ENCODE measurements at regions not wholly inside any gene's neighbourhood (a gene's known extent, or its start where the extent isn't known, plus 50 kb on each side); places are given as distances from the start of the nearest gene placed in this dataset.

DNA sequence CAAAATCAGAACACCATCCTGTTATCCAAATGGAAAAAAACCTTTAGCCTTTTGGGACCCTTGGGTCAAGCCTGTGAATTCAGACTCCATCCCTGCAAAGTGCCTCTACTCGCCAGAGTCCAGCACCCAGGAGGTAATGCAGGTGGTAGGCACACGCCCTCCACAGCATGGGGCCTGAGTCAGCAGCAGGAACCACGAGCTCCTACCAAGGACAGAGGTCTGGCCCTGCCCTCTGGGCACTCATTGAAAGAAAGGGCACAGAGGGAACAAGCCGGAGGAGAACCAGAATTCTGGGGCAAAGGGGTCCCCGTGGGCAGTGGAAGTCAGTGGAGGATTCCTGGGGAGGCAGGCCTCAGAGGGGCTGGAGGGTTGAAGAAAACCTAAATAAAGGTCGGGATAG is 438.1 kb downstream of the NPHP4 start:
- H3K4me3 ChIP-seq (ENCODE audit: low read length): no peak overlapping the region
- no peaks in the 10 kb centered on the region for H3K4me1 ChIP-seq (ENCODE audit: insufficient read depth, low read length)
- peaks cover 6% of the 10 kb centered on the region; the same call in 1 of the 2 replicates for H3K9me3 ChIP-seq (ENCODE audit: insufficient read depth, low read depth, low read length)
- H3K27ac ChIP-seq (ENCODE audit: low read length): no peak overlapping the region
- H3K27me3 ChIP-seq (ENCODE audit: insufficient read depth, low read length): no peaks in the 10 kb centered on the region
- no peaks in the 10 kb centered on the region for H3K36me3 ChIP-seq (ENCODE audit: insufficient read depth, low read depth, low read length)
- H3K9ac ChIP-seq (ENCODE audit: low read depth, low read length): no peak overlapping the region

- Histone ChIP-seq H3K4me3 (ENCODE audit: low read length) (no peak overlapping the region), H3K4me1 (ENCODE audit: insufficient read depth, low read length) (no peaks in the 10 kb centered on the region), H3K27me3 (ENCODE audit: insufficient read depth, low read length) (no peaks in the 10 kb centered on the region), H3K9me3 (ENCODE audit: insufficient read depth, low read depth, low read length) (no peaks in the 10 kb centered on the region; the same call in 1 of the 2 replicates), H3K9ac (ENCODE audit: low read depth, low read length) (no peak overlapping the region), H3K36me3 (ENCODE audit: insufficient read depth, low read depth, low read length) (no peaks in the 10 kb centered on the region), H3K27ac (ENCODE audit: low read length) (no peak overlapping the region)
Measured at GRCh38 chr1:5552787-5553484, 439.3 kb downstream of the NPHP4 start.

DNA sequence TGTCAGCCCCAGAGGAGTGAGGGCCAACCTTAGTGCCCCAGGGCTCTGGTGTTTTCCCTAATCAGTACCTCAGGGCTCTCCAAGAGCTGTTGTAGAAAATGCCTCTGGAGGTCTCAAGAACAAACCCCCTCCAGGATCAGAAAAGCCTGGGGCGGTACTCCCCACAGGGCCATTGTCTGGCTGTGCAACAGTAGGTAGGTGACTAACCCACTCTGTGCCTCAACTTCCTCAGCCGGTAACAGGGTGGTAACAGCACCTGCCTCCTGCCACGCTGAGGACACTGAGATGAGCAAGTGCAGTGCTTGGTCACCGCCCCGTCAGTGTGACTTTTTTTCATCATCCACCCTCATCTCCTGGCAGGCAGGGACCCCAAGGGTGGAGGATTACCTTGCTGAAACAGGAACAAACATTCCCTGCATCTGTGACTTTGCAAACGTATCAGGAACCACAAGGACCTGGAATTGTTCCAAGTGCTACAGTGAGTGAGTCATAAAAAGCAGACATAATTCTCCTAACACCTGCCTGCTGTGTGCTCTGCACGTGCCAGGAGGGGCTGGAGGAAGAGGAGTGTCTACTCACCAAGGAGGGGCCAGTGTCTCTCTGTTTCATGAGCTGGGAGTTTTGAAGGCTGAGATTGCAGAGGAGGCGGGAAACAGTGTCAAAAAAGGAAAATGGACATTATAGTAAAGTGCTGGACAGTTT is 440.8 kb downstream of the NPHP4 start:
- H3K4me3 ChIP-seq (ENCODE audit: low read length): no peak overlapping the region
- no peaks in the 10 kb centered on the region for H3K9me3 ChIP-seq (ENCODE audit: insufficient read depth, low read depth, low read length)
- no peaks in the 10 kb centered on the region for H3K36me3 ChIP-seq (ENCODE audit: insufficient read depth, low read depth, low read length)
- no peak overlapping the region for H3K9ac ChIP-seq (ENCODE audit: low read depth, low read length)
- no peaks in the 10 kb centered on the region for H3K27me3 ChIP-seq (ENCODE audit: insufficient read depth, low read length)
- H3K27ac ChIP-seq (ENCODE audit: low read length): no peak overlapping the region
- no peaks in the 10 kb centered on the region for H3K4me1 ChIP-seq (ENCODE audit: insufficient read depth, low read length)

DNA sequence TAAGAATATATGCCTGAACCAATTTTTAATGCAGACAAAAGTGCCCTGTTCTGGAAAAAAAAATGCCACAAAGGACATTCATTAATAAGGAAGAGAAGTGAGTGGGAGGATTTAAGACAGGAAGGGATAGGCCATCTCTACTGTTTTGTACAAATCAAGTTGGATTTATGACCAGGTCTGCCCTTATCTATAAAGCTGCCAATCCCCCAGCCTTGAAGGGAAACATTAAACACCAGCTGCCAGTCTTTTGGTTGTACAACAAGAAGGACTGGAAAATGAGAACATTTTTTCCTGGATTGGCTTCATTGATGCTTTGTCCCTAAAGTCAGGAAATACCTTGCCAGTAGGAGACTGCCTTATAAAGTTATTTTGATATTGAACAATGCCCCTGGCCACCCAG is 444.0 kb downstream of the NPHP4 start:
- no peaks in the 10 kb centered on the region for H3K4me1 ChIP-seq (ENCODE audit: insufficient read depth, low read length)
- H3K4me3 ChIP-seq (ENCODE audit: low read length): no peak overlapping the region
- H3K36me3 ChIP-seq (ENCODE audit: insufficient read depth, low read depth, low read length): no peaks in the 10 kb centered on the region
- no peak overlapping the region for H3K9ac ChIP-seq (ENCODE audit: low read depth, low read length)
- H3K9me3 ChIP-seq (ENCODE audit: insufficient read depth, low read depth, low read length): no peaks in the 10 kb centered on the region
- H3K27ac ChIP-seq (ENCODE audit: low read length): no peak overlapping the region
- H3K27me3 ChIP-seq (ENCODE audit: insufficient read depth, low read length): no peaks in the 10 kb centered on the region

DNA sequence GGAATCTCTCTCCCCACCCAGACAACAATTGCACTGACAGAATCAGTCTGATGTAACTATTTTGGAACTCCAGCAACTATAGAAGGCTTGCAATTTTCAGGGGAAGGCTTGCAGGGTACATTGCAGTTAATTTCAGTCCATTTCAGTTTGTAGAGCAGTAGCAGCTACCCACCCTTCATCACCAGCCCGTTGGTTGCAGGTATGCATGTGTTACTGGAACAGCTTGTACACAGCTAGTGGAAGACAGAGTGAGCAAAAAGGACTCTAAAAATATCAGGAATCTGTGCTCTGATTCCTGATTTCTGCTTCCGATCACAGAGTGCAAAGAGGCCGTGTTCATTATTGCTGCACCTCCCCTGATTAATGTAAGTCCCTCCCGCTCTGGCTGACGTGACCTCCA is 449.0 kb downstream of the NPHP4 start:
- Histone ChIP-seq H3K27me3 (ENCODE audit: insufficient read depth, low read length) (no peaks in the 10 kb centered on the region), H3K9me3 (ENCODE audit: insufficient read depth, low read depth, low read length) (no peaks in the 10 kb centered on the region), H3K36me3 (ENCODE audit: insufficient read depth, low read depth, low read length) (no peaks in the 10 kb centered on the region), H3K4me1 (ENCODE audit: insufficient read depth, low read length) (no peaks in the 10 kb centered on the region), H3K4me3 (ENCODE audit: low read length) (no peak overlapping the region), H3K27ac (ENCODE audit: low read length) (no peak overlapping the region), H3K9ac (ENCODE audit: low read depth, low read length) (no peak overlapping the region)

DNA sequence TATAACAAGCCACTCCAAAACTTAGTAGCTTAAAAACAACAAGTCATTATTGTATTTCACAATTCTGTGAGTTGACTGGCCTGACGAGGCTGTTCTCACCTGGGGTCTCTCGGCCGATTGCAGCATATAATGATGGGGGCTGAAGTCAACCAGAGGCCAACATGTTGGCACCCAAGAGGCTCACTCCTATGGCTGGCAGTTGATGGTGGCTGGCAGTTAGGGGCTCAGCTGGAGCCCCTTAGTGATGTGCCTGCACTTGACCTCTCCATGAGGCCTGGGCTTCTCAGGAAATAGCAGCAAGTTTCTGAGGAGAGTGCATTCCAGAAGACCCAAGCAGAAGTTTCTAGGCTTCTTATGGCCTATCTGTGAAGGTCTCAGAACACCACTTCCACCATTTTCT is 459.4 kb downstream of the NPHP4 start:
- peaks cover 8% of the 10 kb centered on the region; the same call in 1 of the 2 replicates for H3K27me3 ChIP-seq (ENCODE audit: insufficient read depth, low read length)
- no peak overlapping the region for H3K9ac ChIP-seq (ENCODE audit: low read depth, low read length)
- H3K36me3 ChIP-seq (ENCODE audit: insufficient read depth, low read depth, low read length): no peaks in the 10 kb centered on the region
- H3K27ac ChIP-seq (ENCODE audit: low read length): no peak overlapping the region
- H3K4me1 ChIP-seq (ENCODE audit: insufficient read depth, low read length): no peaks in the 10 kb centered on the region
- H3K9me3 ChIP-seq (ENCODE audit: insufficient read depth, low read depth, low read length): no peaks in the 10 kb centered on the region
- H3K4me3 ChIP-seq (ENCODE audit: low read length): no peak overlapping the region

DNA sequence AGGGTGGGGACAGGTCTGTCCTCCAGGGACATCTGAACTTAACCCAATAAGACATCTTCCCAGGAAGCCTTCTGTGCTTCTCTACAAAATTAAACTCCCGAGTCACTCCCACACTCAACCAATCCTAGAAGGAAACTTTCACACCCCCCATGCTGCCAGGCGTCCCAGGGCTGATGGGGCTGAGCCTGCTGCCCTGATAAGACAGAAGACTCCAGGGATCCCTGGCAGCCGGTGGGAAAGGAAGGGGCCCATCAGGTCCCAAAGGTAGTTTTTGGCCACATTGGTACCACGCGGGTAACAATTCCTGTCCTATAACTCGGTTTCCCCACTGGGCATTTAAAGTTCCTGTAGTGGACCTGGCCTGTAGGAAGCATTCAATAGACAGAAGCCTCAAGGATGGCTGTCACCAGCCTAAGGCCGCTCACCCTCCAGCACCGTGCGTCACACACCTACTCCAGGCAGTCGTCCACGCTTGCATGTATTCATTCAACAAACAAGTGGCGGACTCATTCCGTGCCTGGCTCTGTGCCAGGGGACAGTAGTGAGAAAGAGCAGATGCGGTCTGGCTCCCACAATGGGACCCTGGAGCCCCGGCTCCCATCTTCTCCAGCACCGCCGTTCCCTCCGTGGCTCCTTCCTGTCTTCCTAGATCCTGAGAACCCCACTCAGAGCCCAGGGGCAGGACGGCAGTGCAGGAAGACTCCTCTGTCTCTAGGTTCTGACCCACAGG is 465.2 kb downstream of the NPHP4 start:
- no peaks in the 10 kb centered on the region for H3K4me1 ChIP-seq (ENCODE audit: insufficient read depth, low read length)

GRCh38 chr1:5526385-5526750 is 465.9 kb downstream of the NPHP4 start:
- no peak overlapping the region for H3K27ac ChIP-seq (ENCODE audit: low read length)
- H3K9ac ChIP-seq (ENCODE audit: low read depth, low read length): no peak overlapping the region

More for the DNA sequence above, 465.2 kb downstream of the NPHP4 start:
- H3K36me3 ChIP-seq (ENCODE audit: insufficient read depth, low read depth, low read length): no peaks in the 10 kb centered on the region
- no peaks in the 10 kb centered on the region for H3K9me3 ChIP-seq (ENCODE audit: insufficient read depth, low read depth, low read length)
- H3K4me3 ChIP-seq (ENCODE audit: low read length): no peak overlapping the region
- no peak overlapping the region for H3K27ac ChIP-seq (ENCODE audit: low read length)
- peaks cover 14% of the 10 kb centered on the region; the same call in 1 of the 2 replicates for H3K27me3 ChIP-seq (ENCODE audit: insufficient read depth, low read length)
- no peak overlapping the region for H3K9ac ChIP-seq (ENCODE audit: low read depth, low read length)

DNA sequence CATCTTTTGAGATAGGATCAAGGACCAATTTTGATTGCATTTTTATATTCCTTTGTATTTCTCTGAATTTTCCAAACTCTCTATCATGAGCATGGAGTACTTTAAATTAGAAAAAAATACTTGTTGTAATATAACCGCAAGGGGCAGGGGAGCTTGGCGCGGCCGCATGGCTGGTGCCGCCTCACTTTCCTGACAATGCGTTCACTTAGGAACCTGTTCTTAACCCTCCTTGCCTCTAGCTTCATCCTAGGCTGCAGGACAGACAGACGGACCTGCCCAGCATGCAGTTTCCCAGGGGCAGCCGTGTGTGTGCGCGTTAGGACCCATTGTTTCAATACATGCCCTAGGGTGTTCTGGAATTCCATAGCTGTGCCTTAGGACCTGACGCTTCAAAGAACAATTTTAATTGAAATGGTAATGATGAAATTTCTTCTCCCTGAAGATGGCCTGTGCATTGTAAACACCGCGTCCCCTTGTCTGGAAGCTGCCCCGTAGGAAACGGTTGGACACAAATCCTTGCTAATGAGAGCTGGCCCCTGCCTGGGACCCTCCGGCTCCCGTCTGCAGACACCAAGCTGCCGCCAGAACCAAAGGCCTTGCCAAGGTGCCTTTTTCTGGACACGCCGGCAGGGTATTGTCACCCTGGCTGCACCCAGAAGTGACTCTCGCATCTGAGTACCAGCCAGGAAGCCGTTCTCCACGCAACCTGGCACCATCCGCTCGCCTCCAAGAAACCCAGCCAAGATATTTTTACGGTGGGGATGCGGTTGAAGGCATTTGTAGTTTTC is 466.4 kb downstream of the NPHP4 start:
- no peaks in the 10 kb centered on the region for H3K36me3 ChIP-seq (ENCODE audit: insufficient read depth, low read depth, low read length)
- no peaks in the 10 kb centered on the region for H3K4me1 ChIP-seq (ENCODE audit: insufficient read depth, low read length)
- H3K9ac ChIP-seq (ENCODE audit: low read depth, low read length): no peak overlapping the region
- H3K9me3 ChIP-seq (ENCODE audit: insufficient read depth, low read depth, low read length): no peaks in the 10 kb centered on the region
- H3K27ac ChIP-seq (ENCODE audit: low read length): no peak overlapping the region
- no peak overlapping the region for H3K4me3 ChIP-seq (ENCODE audit: low read length)
- H3K27me3 ChIP-seq (ENCODE audit: insufficient read depth, low read length): peaks cover 14% of the 10 kb centered on the region; the same call in 1 of the 2 replicates

More at GRCh38 chr1:5526385-5526750, 465.9 kb downstream of the NPHP4 start:
- no peak overlapping the region for H3K4me3 ChIP-seq (ENCODE audit: low read length)
- peaks cover 14% of the 10 kb centered on the region; the same call in 1 of the 2 replicates for H3K27me3 ChIP-seq (ENCODE audit: insufficient read depth, low read length)
- H3K36me3 ChIP-seq (ENCODE audit: insufficient read depth, low read depth, low read length): no peaks in the 10 kb centered on the region
- no peaks in the 10 kb centered on the region for H3K4me1 ChIP-seq (ENCODE audit: insufficient read depth, low read length)
- H3K9me3 ChIP-seq (ENCODE audit: insufficient read depth, low read depth, low read length): no peaks in the 10 kb centered on the region

GRCh38 chr1:5522531-5523145 is 469.6 kb downstream of the NPHP4 start:
- no peaks in the 10 kb centered on the region for H3K4me1 ChIP-seq (ENCODE audit: insufficient read depth, low read length)
- no peaks in the 10 kb centered on the region for H3K9me3 ChIP-seq (ENCODE audit: insufficient read depth, low read depth, low read length)
- H3K9ac ChIP-seq (ENCODE audit: low read depth, low read length): no peak overlapping the region
- peaks cover 11% of the 10 kb centered on the region; the same call in 1 of the 2 replicates for H3K27me3 ChIP-seq (ENCODE audit: insufficient read depth, low read length)
- no peak overlapping the region for H3K4me3 ChIP-seq (ENCODE audit: low read length)
- H3K36me3 ChIP-seq (ENCODE audit: insufficient read depth, low read depth, low read length): no peaks in the 10 kb centered on the region
- no peak overlapping the region for H3K27ac ChIP-seq (ENCODE audit: low read length)

Measured in iPS-20b (cell line).